Smooth muscle cell (in vitro differentiated cells): ENCODE measurements at regions not wholly inside any gene's neighbourhood (a gene's known extent, or its start where the extent isn't known, plus 50 kb on each side); places are given as distances from the start of the nearest gene placed in this dataset.

Experiments used
- DNase-seq: peaks from one replicate; lab custom pipeline; 2025; ENCODE audit not compliant: unreplicated experiment; lab: John Stamatoyannopoulos, UW
- H2AFZ ChIP-seq: fragments of 200-600 bp; sonication (generic); 2 replicates; pipeline ENCODE4 v1.6.0; 2016; ENCODE audit warnings: antibody characterized with exemption, low read depth, mild to moderate bottlenecking
- H3F3A ChIP-seq: fragments of 200-600 bp; sonication (generic); 2 replicates; pipeline ENCODE4 v1.6.0; 2017; ENCODE audit warnings: antibody characterized with exemption, low read depth
- H3K27ac ChIP-seq: fragments of 200-600 bp; sonication (generic); 2 replicates; pipeline ENCODE4 v1.5.1; 2016; ENCODE audit warnings: low read depth, mild to moderate bottlenecking
- H3K27me3 ChIP-seq: fragments of 200-600 bp; sonication (generic); 2 replicates; pipeline ENCODE4 v1.6.1; 2016; ENCODE audit warnings: low read depth, mild to moderate bottlenecking
- H3K36me3 ChIP-seq: fragments of 200-600 bp; sonication (generic); 2 replicates; pipeline ENCODE4 v1.5.1; 2016; ENCODE audit warnings: low read depth
- H3K4me1 ChIP-seq: fragments of 200-600 bp; sonication (generic); 2 replicates; pipeline ENCODE4 v1.5.1; 2016; ENCODE audit warnings: low read depth
- H3K4me2 ChIP-seq: fragments of 200-600 bp; sonication (generic); 2 replicates; pipeline ENCODE4 v1.6.0; 2016; ENCODE audit warnings: mild to moderate bottlenecking
- H3K4me3 ChIP-seq: fragments of 200-600 bp; sonication (generic); 2 replicates; pipeline ENCODE4 v1.5.1; 2016; ENCODE audit warnings: mild to moderate bottlenecking
- H3K79me2 ChIP-seq: fragments of 200-600 bp; sonication (generic); 2 replicates; pipeline ENCODE4 v1.6.0; 2016; ENCODE audit warnings: low read depth, mild to moderate bottlenecking
- H3K9ac ChIP-seq: fragments of 200-600 bp; sonication (generic); 2 replicates; pipeline ENCODE4 v1.6.0; 2016; ENCODE audit warnings: low read depth
- H3K9me3 ChIP-seq: fragments of 200-600 bp; sonication (generic); replicated peaks from 2 replicates; pipeline ENCODE4 v1.5.1; 2016; ENCODE audit warnings: low read depth
- H4K20me1 ChIP-seq: fragments of 200-600 bp; sonication (generic); 2 replicates; pipeline ENCODE4 v1.6.0; 2016; ENCODE audit warnings: low read depth
- WGBS: methylation state at CpG from one replicate; pipeline ENCODE4 v1.1.7; 2016; ENCODE audit warnings: low lambda C conversion rate; 5-methylcytosine and 5-hydroxymethylcytosine counted together
- TF ChIP-seq, protein P1 (sequence below): fragments of 200-600 bp; sonication (generic); IDR thresholded peaks from 2 replicates; pipeline ENCODE4 v1.5.1; 2017; ENCODE audit warnings: borderline replicate concordance, mild to moderate bottlenecking, antibody characterized with exemption; ENCODE audit not compliant: insufficient read depth, poor library complexity, severe bottlenecking

DNA sequence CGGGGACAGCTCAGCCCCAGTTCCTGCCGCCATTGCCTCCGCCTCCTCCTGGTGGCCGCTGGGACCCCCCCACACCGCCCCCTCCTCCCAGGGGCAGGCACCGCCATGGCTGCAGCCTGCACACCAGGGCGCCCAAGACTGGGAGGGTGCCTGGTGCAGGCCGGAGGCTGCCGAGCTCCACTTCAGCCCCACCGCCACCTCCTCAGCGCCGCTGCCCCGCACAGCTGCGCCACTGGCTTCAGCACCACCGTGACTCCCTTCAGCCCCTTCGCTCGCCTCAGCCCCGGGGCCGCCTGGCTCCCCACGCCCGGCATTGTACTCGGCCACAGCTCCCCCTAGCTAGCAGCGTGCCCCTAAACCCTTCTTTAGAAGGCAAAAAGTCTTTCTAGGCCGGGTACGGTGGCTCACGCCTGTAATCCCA, 131.1 kb downstream of the CRYBB2 start:
- TF ChIP-seq, protein P1, sequence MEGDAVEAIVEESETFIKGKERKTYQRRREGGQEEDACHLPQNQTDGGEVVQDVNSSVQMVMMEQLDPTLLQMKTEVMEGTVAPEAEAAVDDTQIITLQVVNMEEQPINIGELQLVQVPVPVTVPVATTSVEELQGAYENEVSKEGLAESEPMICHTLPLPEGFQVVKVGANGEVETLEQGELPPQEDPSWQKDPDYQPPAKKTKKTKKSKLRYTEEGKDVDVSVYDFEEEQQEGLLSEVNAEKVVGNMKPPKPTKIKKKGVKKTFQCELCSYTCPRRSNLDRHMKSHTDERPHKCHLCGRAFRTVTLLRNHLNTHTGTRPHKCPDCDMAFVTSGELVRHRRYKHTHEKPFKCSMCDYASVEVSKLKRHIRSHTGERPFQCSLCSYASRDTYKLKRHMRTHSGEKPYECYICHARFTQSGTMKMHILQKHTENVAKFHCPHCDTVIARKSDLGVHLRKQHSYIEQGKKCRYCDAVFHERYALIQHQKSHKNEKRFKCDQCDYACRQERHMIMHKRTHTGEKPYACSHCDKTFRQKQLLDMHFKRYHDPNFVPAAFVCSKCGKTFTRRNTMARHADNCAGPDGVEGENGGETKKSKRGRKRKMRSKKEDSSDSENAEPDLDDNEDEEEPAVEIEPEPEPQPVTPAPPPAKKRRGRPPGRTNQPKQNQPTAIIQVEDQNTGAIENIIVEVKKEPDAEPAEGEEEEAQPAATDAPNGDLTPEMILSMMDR, result no peak
- H3K4me2 ChIP-seq, result no peak overlapping the region
- H4K20me1 ChIP-seq, result no peaks in the 10 kb centered on the region
- H3K79me2 ChIP-seq, result no peaks in the 10 kb centered on the region
- no peak overlapping the region for H2AFZ ChIP-seq
- no peak overlapping the region for H3K4me3 ChIP-seq
- no peaks in the 10 kb centered on the region for H3F3A ChIP-seq
- H3K9me3 ChIP-seq, result no peaks in the 10 kb centered on the region
- 92% methylated on average over 24 of the region's 26 CpGs for WGBS
- DNase-seq, result no peak
- H3K4me1 ChIP-seq, result no peaks in the 10 kb centered on the region
- H3K27me3 ChIP-seq, result no peaks in the 10 kb centered on the region
- H3K27ac ChIP-seq, result no peak overlapping the region
- H3K36me3 ChIP-seq, result no peaks in the 10 kb centered on the region
- H3K9ac ChIP-seq, result no peak overlapping the region

DNA sequence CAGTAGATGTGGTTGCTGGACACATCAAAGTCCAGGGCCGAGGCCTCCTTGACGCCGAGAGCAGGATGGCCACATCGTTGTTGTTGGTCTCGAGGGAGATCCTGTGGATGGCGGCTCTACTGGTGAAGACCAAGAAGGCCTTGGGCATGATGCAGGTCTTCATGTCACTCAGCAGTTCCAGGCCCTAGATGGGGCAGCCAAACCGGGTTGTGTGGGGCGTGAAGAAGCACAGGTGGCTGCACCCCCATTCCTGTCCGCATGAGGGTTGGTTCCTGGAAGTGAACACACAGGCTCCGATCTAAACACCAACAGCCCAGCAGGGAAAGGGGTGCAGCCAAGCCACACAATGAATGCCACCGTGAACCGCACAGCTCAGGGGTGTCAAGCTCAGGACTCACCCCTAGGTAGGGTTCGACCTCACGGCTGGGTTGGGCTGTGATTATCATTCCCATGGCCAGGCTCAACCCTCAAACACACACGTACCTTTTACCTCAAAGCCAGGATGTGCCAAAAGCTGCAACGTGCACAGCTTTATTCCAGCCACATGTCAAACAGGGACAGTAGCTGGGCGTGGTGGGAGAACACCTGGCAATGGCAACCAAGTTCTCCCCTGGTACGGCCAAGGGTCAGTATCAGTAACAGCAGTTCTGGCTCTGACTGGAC, 132.3 kb downstream of the CRYBB2 start:
- Histone ChIP-seq H3K27ac (no peak overlapping the region), H3K4me2 (no peak overlapping the region), H3F3A (no peaks in the 10 kb centered on the region), H3K9me3 (no peaks in the 10 kb centered on the region), H3K4me1 (no peaks in the 10 kb centered on the region), H3K4me3 (no peak overlapping the region), H3K79me2 (no peaks in the 10 kb centered on the region), H3K27me3 (no peaks in the 10 kb centered on the region), H3K9ac (no peak overlapping the region), H3K36me3 (no peaks in the 10 kb centered on the region), H2AFZ (no peak overlapping the region), H4K20me1 (no peaks in the 10 kb centered on the region)
- TF ChIP-seq, protein P1, result no peak
- 97% methylated on average over 18 of the region's 18 CpGs for WGBS
- DNase-seq, result no peak

DNA sequence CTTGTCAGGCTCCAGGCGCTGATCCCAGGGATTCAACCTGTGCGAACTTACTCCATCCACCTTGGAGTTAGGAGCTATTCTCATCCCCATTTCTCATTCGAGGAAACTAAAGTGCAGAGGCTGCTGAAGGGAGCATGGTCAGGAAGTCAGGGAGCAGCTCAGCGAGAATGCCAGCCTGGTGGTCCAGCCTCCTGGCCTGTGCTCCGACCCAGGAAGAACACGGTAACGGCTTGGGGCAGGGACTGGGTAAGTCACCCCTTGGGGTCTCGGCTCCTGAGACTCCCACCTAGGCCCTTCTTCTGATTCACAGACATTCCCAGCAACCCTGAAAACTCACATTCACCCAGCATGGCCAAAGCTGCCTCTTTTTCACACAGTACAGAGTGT, 132.8 kb downstream of the CRYBB2 start:
- Histone ChIP-seq H3K4me1 (no peaks in the 10 kb centered on the region), H3K9ac (no peak overlapping the region), H2AFZ (no peak overlapping the region), H3K4me2 (no peak overlapping the region), H3F3A (no peaks in the 10 kb centered on the region), H3K9me3 (no peaks in the 10 kb centered on the region), H3K4me3 (no peak overlapping the region), H3K36me3 (no peaks in the 10 kb centered on the region), H3K27me3 (no peaks in the 10 kb centered on the region), H3K79me2 (no peaks in the 10 kb centered on the region), H3K27ac (no peak overlapping the region), H4K20me1 (no peaks in the 10 kb centered on the region)
- TF ChIP-seq, protein P1, result no peak
- 97% methylated on average over 8 of the region's 8 CpGs for WGBS
- DNase-seq, result no peak
